GM12878 (cell line): ENCODE measurements at regions not wholly inside any gene's neighbourhood (a gene's known extent, or its start where the extent isn't known, plus 50 kb on each side); places are given as distances from the start of the nearest gene placed in this dataset.

Source experiments
- POLR2A ChIP-seq: IDR thresholded peaks from 2 replicates; pipeline ENCODE4 v1.6.1; 2011; ENCODE audit warnings: low read depth, mild to moderate bottlenecking, low read length
- YY1 ChIP-seq: IDR thresholded peaks from 2 replicates; pipeline ENCODE4 v1.6.1; 2011; ENCODE audit warnings: low read depth, mild to moderate bottlenecking, low read length
- TF ChIP-seq, protein P1 (sequence below), 3 experiments: IDR thresholded peaks in 2 of 3; conservative IDR thresholded peaks in 1 of 3; 2 replicates each; pipeline ENCODE4 v1.5.1; 2011; ENCODE audit warnings: low read depth in 3 of 3, low read length in 3 of 3, mild to moderate bottlenecking in 3 of 3, control low read depth in 2 of 3, moderate library complexity in 2 of 3, inconsistent platforms in 1 of 3, mixed read lengths in 1 of 3; ENCODE audit not compliant: control insufficient read depth in 2 of 3, insufficient read depth in 1 of 3; ENCODE audit errors: extremely low read depth in 1 of 3

DNA sequence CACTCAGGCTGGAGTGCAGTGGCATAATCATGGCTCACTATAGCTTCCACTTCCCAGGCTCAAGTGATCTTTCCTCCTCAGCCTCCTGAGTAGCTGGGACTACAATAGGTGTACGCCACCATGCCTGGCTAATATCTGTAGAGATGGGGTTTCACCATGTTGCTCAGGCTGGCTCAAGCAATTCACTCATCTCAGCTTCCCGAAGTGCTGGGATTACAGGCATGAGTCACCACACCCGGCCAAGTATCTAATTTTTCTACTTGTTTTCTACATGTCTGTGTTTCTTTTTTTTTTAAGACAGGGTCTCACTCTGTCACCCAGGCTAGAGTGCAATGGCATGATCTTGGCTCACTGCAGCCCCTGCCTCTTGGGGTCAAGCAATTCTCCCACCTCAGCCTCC, 119.7 kb upstream of the MED13L start:
- TF ChIP-seq POLR2A = no peak
- TF ChIP-seq YY1 = no peak
- TF ChIP-seq, protein P1, sequence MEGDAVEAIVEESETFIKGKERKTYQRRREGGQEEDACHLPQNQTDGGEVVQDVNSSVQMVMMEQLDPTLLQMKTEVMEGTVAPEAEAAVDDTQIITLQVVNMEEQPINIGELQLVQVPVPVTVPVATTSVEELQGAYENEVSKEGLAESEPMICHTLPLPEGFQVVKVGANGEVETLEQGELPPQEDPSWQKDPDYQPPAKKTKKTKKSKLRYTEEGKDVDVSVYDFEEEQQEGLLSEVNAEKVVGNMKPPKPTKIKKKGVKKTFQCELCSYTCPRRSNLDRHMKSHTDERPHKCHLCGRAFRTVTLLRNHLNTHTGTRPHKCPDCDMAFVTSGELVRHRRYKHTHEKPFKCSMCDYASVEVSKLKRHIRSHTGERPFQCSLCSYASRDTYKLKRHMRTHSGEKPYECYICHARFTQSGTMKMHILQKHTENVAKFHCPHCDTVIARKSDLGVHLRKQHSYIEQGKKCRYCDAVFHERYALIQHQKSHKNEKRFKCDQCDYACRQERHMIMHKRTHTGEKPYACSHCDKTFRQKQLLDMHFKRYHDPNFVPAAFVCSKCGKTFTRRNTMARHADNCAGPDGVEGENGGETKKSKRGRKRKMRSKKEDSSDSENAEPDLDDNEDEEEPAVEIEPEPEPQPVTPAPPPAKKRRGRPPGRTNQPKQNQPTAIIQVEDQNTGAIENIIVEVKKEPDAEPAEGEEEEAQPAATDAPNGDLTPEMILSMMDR (IDR thresholded peaks at IDR 0.05 in 2 of 3, conservative IDR thresholded peaks at IDR 0.05 in 1 of 3; ENCODE audit: control insufficient read depth in 2 of 3, extremely low read depth in 1 of 3, insufficient read depth in 1 of 3, low read depth in 3 of 3, low read length in 3 of 3) = no peak
